ENCODE measurements at regions not wholly inside any gene's neighbourhood (a gene's known extent, or its start where the extent isn't known, plus 50 kb on each side); places are given as distances from the start of the nearest gene placed in this dataset.

GRCh38 chr1:234536741-234537140 is 57.8 kb upstream of the TARBP1 start:
- no peak for DNase-seq (ENCODE audit: low read depth in 2 of 3, low spot score in 1 of 3)

GRCh38 chr1:234535763-234536515 is 57.0 kb upstream of the TARBP1 start:
- no peak for DNase-seq (ENCODE audit: low read depth in 2 of 3, low spot score in 1 of 3)

GRCh38 chr1:234535218-234535617 is 56.2 kb upstream of the TARBP1 start:
- no peak for DNase-seq (ENCODE audit: low read depth in 2 of 3, low spot score in 1 of 3)

DNA sequence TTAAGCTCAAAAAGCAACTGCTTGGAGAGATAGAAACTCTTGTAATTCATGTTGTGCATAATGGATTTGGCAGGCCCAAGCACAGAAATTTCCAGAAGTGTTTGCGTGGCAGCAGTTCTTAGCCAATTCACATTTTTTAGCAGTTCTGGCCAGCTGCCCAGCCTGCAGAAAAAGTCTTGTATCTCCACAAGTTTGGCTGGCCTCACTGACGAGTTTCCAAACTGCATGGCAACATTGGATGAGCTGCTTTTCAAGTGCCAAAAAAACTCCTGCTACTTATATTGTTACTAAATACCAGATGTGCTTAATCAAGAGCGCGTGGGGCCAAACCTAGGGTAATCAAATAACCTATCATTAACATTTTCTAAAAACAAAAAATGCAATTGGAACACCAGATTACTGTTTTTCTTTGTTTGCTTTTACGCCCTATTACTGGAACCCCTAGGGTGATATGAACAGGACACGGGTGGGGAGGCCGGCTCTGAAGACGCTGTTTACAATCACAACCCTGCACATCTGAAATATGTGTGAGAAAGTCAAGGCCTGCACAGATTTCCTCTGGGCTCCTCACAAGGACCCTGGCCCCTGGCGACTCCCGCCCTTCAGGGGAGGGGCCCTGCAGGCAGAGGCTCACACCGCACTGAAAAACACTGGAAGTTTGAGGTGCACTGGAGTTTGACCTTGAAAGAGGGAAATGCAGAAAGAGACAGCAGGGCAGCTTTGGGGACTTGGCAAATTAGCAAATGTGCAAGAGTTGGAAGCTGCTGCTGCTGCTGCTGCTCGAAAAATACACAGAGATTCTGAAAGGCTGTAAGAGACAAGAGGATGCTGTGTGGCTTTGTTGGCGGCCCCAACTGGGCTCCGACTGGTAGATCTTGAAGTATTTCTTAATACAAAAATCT is 55.2 kb upstream of the TARBP1 start:
- DNase-seq (ENCODE audit: low read depth in 2 of 3, low spot score in 1 of 3): no peak

DNA sequence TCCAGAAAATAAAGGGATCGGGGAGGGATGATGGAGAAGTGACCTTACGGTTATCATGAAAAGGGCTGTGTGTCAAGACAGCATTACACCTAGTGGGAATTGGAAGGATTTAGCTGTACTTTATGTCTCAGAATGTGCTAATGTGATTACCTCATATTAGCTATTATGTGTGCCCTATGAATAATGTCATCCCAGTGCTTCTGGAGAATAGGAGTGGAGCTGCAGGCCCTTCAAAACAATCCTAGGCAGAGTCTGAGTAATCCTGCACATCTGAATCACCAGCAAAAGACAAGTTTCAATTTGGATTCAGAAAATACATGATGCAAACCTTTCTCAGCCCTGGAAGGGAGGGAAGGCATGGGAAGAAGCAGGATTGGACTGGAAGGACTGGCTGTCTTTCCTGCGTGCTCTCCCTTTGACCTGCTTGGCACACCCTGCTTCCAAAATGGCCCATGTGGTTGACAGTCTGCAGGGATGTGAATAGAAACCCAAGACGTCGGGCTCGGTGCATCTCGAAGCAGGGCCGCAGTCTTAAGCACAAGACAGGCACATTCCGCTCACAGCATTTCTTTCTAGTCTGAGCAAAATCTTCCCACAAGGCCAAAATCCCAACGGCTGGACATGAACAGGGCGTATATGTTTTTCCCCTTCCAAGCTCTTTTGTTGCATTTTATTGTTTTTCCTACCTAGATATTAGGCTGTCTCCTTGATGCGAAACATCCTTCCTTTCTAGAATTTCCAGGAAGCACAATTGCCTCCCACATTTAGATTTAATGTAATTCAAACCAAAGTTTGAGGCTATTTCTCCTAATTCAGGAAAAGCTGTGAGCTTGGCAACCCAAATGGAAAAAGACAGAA is 54.3 kb upstream of the TARBP1 start:
- DNase-seq (ENCODE audit: low read depth in 2 of 3, low spot score in 1 of 3): no peak

- DNase-seq (ENCODE audit: low read depth in 2 of 3, low spot score in 1 of 3): no peak
Measured at GRCh38 chr1:234532503-234532922, 53.5 kb upstream of the TARBP1 start.

GRCh38 chr1:234531151-234531635 is 52.2 kb upstream of the TARBP1 start:
- no peak for DNase-seq (ENCODE audit: low read depth in 2 of 3, low spot score in 1 of 3)

DNA sequence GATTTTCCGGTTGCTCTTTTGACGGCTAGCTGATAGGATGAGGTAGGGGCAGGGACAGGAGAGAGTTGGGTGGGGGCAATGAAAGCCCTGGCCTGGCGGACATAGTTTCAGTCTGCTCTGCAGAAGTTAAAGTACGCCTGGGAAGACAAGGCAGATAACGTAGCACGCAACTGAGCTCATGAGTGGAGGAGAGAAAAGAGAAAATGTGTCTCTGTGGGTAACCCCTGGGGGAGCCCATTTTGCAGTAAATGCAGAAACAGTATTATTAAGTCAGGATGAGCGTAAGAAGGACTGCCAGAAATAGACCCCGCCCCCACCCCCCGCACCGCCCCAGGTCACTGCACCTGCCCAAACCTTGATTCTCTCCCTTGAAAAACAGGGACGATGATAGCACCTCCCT is 51.7 kb upstream of the TARBP1 start:
- no peak for DNase-seq (ENCODE audit: low read depth in 2 of 3, low spot score in 1 of 3)

DNA sequence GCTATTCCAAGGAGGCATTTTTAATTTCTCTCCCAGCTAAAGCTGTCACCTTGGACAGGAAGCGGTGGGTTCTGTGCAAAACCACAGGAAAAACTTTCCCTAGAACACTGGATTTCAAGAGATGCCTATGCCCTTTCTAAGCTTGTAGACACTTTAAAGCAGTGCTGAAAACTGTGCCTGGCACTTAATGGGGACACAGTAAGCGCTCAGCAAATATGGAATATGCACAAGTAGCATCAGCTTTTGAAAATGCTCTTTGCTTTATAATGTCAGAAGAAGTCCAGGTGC is 50.9 kb upstream of the TARBP1 start:
- DNase-seq (ENCODE audit: low read depth in 2 of 3, low spot score in 1 of 3): no peak

DNA sequence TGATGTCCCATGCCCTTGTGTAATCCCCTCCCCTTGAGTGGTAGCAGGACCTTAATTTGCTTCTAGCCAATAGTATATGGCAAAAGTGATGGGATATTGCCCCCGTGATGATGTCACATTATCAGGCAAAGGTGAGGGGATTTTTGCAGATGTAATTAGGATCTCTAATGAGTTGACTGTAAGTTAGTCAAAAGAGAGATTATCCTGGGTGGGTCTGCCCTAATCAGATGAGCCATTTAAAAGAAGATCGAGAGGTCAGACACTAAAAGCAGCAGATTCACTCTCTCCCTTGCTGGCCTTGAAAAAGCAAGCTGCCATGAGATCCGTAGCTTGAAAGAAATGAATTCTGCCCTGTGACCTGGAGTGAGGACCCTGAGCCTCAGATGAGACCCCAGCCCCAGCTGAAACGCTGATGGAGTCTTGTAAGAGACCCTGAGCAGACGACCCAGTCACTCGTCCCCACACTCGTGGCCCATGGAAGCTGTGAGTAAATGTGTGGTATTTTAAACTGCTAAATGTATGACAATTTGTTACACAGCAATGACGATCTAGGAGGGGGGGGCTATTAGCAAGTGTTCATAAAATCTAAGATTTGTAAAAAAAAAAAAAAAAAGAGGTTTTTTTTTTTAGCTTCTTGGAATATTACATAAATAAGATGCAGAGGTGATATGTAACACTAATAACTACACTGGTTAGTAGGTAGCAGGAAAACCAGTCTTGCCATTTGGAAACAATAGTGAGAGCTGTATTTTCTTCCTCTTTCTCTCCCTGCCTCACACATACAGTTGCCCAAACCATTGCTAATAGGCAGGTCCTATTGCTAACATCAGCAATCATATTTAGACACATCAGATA is 50.3 kb upstream of the TARBP1 start:
- DNase-seq (ENCODE audit: low read depth in 2 of 3, low spot score in 1 of 3): no peak

Data from stimulated activated CD4-positive, alpha-beta T cell treated with anti-CD3 and anti-CD28 coated beads, Interleukin-12 subunit alpha, Interleukin-12 subunit beta, amount 100 ng/mL, for 48 hours (primary cell).